Activated CD4-positive, CD25-positive, alpha-beta regulatory T cell treated with anti-CD3 and anti-CD28 coated beads, Interleukin-2, amount 50 U/mL, for 24 hours (primary cell): ENCODE measurements at regions not wholly inside any gene's neighbourhood (a gene's known extent, or its start where the extent isn't known, plus 50 kb on each side); places are given as distances from the start of the nearest gene placed in this dataset.
"Not testable (repeated sequence)": the region's sequence is repeated elsewhere in the genome, so short reads cannot be mapped to it uniquely, and the experiment has no call there.

Source experiments
- ATAC-seq, 2 donors: fragments of 150-1000 bp; cut with Tn5 transposase; one replicate each; pipeline ENCODE4 v1.10.0; 2021; ENCODE audit warnings: mild to moderate bottlenecking in 1 of 2, moderate library complexity in 1 of 2

DNA sequence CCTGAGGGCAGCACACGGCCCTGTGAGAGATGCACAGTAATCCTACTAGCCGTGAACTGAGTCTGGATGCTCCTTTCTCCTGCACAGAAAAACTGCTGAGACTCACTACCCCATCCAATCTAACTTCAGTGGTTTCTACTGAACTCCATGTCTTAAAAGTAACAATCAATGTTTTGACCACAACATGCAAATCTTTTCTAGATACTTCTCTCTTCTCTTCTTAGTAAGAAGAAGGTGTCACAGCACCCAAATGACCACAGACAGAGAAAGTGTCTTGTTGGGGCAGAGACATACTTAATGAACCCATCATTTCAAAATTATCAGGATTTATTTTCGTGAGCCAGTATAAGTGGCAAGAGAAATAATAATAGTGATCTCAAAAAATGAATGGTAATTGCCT, 285.8 kb upstream of the MEF2C start:
- no peak for ATAC-seq

DNA sequence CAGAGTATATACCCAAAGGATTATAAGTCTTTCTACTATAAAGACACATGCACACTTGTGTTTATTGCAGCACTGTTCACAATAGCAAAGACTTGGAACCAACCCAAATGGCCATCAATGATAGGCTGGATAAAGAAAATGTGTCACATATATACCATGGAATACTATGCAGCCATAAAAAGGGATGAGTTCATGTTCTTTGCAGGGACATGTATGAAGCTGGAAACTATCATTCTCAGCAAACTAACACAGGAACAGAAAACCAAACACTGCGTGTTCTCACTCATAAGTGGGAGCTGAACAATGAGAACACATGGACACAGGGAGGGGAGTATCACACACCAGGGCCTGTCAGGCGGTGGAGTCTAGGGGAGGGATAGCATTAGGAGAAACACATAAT, 281.7 kb upstream of the MEF2C start:
- not testable (repeated sequence) for ATAC-seq

DNA sequence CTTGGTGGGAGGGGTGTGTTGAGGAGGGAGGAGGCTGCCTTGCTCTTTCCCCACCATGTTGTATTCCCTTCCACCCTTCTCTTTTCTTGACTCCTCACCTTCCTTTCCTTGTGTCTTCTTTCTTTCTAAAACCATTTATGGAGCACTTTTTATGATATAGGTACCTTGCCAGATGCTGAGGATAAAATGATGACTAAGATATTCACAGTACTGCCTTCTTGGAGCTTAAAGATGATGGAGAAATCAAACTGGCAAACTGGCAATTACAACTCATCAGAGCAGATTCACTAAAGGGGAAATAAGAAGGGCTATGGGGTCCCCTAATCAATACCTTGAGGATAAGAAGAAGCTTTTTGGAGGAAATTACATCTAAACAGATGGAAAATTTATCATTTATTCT, 273.2 kb upstream of the MEF2C start:
- no peak for ATAC-seq

DNA sequence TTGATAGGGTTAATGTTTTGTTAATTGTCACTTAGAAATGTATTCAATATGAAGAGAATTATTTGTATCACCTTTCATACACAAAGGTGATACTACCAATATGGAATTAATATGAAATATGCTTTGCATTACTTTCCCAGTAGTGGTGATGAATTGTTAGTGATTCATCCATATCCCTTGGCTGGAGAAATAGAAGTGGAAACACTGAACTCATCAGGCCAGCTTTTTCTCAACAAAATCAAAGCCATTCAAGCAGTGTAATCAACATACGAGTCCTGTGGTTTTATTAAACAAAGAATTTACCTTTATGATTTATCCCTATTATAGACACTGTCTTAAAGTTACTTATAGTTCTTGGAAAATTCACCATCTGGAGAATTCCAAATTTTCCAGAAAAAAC, 264.0 kb upstream of the MEF2C start:
- no peak for ATAC-seq

DNA sequence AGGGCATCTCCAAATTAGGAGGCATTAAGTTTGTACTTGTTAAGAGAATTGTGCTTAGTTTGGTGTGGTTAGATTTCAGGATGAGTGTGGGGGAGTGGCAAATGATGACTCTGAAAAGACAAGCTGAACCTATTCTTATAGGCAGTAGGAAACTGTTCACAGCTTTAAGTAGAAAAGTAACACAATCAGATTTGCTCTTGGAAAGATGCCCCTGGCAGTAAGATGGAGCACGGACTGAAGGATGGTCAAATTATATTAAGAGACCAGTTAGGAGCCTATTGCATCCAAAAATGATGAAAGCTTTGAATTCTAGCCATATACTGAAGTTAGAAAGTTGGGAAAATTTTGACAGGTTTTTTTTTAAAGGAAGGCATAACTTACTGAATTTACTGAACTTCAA, 254.2 kb upstream of the MEF2C start:
- no peak for ATAC-seq

DNA sequence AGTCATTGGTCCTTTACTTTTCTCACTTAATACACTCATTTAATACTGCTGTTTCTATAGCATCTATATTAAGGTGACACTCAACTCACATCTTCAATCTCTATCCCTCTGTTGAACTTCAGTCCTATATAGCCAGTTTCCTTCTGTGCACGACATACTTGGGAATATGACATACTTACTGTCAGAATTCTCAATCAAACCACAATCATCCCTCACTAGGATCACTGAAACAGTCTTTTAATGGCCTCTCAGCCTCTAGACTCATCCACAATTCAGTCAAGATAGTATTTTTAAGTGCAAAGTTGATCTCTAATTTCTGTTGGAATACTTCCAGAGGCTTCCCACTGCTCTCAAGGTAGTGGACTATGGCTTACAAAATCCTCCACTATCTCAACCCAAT, 251.0 kb upstream of the MEF2C start:
- no peak for ATAC-seq

DNA sequence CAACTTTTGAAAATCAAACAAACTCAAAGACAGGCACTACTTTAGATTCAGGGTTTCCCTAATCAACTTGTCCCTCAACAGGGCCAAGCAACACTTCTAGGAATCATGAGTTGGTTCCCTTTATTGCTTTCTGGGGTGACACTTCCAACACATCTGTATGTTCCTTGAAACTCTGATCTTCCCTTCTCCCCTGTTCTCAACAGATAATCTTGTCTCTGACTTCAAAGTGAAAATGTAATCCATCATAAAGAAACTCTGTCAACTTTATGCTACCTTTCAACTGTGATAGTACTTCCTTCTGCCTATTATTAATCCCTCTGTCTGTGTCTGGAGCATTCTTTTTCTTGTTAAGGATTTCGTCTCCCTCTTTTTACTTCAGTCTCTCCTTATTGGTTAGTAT, 250.1 kb upstream of the MEF2C start:
- ATAC-seq = no peak

DNA sequence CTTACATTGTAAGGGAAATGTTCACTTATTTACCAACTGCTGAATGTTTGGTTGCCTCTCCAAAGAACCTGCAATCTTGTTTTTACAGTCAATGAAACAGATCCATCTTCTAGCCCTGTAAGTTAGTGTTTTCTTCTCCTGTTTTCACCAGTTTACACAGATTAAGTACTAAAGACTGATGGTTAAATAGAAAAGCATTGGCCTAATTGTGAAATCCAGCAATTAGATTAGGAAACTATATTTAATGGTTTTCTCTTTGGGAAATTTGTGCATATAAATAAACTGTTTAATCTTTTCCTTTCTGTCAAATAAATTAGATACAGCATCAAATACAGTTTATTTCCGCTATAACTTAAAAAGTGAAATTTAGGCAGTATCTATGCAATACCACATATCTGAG, 247.9 kb upstream of the MEF2C start:
- no peak for ATAC-seq

DNA sequence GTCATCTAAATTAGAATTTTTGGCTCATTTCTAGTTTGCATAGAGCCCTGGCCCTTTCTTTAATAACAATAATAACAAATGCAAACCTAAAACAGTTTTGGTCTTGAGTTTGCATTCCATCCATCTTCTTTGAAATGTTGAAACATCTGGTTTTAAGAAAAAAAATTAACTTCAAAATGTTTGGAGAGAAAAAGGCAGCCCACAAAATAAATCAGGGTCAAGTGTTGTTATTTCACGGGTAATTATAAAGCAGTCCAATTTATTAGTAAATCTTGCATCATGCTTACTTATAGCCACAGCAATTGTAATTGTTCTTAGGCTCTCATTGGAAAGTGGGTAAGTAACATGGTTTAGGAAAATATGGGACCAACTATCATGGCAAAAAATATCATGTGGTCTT, 247.0 kb upstream of the MEF2C start:
- no peak for ATAC-seq

DNA sequence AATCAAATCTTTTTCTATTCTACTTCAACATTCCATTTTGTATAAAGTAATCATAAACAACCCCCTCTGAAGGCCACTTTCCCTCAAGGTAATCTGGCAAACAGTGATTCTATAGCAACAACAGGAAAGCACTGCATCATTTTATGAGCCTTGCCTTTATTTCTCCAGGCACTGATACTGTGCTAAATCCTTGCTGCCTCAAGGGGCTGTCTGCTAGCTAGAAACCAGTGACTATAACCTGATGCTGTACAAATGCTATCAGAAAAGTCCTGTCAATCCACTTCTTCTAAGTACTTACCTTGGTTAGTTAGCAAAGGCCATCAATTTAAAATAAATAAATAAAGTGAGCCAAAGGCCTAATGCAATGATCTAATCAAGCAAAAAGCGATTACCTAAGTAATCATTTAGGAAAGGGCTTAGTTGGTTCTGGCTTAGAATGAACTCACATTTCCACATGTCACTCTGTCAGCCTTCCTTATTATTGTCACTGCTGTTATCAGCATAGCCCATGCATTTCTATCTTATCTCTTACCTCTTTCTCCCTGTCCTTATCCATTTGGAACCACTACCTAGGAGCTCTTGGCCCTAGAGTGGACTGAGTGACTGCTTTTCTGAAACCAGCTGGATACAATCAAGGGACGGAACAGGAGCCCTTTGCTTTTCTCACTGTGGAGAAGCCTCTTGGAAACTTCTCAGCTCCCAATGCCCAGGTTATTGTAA, 246.1 kb upstream of the MEF2C start:
- ATAC-seq = no peak

DNA sequence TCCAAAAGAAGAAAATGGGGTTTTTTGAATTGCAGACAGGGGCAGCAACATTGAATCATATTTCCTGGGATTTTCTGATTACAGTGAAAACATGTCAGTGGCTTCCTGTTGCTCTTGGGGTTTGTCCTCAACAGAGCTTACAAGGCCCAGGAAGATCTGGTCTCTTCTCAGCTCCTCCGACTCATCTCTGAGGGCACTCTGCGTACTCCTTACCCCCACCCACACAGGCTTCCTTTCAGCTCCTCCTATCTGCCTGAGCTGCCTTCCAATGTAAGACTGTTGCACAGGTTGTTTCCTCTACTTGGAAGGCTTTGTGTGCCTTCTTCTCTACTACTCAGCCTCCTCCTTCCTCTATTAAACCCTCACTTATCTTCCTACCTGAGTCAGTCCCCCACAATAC, 245.1 kb upstream of the MEF2C start:
- no peak for ATAC-seq

DNA sequence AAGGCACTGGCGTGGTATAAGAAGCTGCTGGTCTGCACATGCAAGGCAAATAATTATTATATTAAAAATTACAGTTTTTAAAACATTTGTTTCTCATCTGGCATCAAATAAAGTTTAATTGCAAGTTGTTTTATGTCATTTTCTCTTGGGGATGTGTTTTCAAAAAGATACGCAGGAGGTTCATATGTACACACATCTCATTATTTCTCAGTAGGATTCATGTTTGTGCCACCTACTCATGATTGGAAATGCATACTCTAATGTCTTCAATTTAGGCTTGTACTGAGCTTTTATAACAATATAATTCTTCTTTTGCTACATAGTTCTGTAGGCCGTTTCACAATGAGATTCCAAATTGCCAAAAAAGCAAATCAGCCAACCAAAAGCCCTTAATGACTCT, 244.2 kb upstream of the MEF2C start:
- no peak for ATAC-seq

DNA sequence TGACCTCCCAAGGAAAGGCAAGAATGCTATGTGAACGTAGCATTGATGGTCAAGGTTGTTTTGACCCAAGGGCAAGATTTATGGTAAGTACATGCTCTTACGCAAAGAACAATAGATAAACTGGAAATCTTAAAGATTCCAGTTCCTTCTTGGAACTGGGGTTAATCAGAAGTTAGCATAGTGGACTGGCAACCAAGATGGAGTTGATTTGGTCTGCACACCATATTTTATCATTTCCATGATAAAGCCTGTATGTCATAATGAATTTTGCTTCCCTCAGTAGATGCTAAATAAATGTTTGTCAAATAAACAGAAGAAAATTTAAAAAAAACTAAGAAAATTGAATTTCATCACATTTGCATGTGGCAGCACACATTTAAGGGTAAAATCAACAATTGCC, 242.4 kb upstream of the MEF2C start:
- no peak for ATAC-seq

DNA sequence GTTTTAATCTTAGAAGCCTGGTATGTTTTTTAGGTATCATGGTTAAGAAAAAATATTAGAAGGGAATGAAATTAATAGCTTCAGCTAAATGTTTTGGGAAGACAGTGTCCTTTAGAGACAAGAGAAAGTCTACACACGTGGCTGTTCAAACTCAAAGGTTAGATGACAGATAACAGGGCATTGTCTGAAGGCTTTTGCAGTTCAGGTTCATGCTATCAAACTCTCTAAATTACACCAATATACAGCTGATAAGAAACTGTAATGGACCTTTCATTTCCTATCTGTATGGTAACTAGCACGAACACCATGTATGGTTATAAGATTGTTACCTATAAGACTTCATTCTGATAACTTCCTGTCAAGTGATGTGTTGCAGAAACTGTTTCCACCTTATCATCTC, 240.6 kb upstream of the MEF2C start:
- ATAC-seq = no peak

DNA sequence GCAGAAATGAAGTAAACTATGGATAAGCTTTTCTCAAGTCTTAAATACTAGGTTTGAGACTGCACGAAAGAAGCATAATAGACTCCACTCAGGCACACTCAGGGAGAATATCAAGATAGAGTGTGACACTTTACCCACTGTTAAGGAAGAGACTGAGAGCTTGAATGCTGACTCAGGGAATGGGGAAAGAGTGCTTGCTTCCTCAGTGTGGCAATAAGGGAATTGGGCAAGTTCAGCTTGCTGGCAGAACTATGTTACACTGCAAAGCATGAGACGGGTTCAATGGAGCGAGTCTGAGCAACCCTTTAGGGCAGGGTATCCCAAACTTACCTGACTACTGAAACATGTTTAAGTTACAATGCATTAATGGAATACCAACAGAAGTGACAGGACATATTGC, 237.7 kb upstream of the MEF2C start:
- no peak for ATAC-seq

DNA sequence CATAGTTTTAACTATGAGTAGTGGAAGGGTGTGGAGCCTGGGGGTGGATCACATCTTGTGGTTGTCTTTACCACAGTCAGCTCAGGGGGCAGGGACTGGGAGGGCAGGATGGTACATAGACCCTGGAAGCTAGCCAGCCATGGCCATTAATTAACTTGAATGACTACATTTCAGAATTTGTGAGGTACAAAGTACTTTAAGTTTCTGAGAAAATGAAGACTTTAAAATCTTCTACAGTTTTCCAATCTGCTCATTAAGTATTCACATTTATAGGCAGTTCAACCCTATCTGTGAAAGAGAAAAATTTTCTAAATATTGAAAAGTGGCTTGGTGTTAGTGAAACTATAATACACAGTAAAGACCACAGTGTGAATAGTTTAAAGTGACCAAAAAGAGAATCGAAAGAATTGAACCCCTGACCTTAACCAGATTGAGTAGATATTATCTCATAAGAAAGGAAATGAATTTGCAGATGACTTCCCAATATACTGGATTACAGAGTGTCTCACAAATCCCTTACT, 234.2 kb upstream of the MEF2C start:
- no peak for ATAC-seq

DNA sequence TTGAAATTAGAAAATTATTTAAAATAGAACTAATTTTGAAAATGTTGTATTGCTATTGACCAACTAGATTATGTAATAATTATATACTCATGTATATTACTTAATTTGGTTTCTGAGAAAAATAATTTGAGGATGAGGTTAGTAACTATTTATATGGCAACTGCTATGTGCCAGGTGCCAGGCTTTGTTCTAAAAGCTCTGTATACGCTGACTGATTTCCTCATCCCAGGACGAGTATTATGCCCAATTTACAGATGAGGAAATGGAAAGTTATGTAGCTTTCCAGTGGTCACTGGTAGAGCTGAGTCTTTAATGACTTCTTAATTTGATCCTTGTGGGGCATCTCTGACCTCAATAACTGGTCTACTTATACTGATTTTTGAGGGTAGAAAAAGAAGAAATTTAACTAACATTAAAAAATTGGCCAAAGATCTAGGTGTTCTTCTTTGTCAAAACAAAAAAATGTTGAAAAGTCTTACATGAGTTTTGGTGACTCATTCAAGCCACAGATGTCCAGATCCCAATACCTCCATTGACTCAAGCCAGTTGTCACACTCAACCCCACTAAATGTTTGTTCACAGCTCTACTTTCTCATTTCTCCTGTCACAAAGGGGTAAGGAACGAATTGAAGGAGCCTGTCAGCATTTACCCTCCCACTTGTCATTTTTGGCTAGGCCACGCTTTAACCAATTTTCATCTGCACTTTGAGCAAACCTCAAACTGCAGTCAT, 228.1 kb upstream of the MEF2C start:
- ATAC-seq = no peak

DNA sequence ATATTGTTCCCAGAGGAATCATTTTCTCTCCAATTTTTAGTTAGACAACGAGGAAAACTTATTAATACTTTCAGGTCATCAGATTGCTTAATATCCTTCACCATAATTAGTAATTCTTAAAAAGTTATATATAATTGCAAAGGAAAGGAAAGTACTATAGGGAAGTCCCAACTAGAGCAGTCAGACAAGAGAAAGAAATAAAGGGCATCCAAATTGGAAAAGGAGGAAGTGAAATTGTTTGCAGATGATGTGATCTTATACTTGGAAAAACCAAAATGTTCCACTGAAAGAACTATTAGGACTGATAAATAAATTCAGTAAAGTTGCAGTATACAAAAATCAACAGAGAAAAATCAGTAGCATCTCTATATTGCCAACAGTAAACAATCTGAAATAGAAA, 223.5 kb upstream of the MEF2C start:
- ATAC-seq = no peak

DNA sequence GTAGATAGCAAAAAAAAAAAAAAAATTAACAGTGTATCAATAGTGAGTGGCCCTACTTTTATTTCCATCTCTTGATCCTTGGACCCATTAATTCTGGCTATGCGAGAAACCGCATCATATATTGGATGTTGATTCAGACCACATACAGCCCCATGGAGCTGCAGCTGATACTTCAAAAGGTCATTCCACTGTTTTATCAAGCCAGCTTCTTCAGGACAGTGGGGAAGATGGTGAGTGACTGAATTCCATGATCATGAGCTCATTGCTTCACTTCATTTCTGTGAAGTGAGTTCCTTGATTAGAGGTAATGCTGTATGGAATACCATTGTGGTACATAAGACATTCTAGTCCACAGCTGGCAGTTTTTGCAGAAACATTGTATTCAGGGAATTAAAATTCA, 222.9 kb upstream of the MEF2C start:
- ATAC-seq = no peak

DNA sequence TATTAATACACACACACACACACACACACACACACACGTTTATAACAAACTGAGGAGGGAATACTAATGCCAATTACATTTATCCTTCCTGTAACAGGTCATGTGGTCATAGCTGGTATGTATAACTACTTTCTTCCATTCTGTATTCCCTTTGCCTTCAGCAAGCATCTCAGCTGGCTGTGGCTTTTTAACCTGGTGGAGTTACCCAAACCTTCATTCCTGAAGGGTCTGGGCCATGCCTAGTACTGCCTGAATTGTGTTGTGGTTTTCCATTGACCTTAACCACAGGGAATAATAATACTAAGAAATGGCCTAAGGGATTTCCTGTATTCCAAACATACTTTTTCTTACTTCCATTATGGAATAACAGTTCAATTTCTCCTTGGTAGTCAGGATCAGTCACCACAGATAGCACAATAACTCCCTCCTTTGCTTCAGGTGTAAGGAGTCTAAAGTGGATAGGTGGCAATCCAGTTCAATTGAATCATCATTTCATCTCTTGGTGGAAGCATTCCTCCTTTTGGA, 222.2 kb upstream of the MEF2C start:
- no peak for ATAC-seq

DNA sequence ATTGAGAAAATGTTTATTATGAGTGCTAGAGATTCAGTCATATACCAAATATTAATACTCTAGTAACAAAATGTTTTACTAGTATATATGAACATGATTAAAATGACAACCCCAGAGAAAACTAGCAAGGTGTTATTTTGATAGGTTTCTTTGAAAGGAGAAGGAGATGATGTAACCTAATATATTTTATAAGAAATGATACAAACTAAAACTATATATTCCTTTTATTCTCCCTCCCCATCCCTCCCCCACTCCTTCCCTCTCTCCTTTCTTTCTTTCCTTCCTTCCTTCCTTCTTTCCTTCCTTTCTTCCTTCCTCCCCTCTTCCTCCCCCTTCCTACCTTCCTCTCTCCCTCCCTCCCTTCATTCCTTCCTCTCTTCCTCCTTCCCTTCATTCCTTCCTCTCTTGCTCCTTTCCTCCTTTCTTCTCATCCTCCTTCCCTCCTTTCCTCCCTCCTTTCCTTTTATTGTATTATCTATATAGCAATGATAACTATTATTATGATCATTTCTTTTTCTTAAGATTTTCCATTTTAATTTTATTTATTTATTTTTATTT, 215.3 kb upstream of the MEF2C start:
- no peak for ATAC-seq

DNA sequence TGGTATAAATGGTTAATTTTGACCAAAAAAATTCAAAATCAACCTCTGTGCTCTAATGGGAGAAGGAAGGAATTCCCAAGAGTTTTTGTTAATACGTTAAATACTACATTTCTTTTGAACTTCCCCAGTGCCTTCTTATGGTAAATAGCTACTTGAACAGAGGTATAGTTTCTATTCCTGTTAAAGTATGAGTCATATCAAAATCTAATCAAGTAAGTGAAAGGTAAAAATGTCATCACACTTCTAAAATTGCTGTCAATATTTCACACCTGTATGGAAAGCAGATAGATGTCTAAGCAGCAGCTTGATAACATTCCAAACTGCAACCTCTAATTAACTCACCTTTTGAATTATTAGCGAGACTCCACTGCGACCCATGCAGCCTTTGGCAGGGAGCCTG, 214.1 kb upstream of the MEF2C start:
- no peak for ATAC-seq

DNA sequence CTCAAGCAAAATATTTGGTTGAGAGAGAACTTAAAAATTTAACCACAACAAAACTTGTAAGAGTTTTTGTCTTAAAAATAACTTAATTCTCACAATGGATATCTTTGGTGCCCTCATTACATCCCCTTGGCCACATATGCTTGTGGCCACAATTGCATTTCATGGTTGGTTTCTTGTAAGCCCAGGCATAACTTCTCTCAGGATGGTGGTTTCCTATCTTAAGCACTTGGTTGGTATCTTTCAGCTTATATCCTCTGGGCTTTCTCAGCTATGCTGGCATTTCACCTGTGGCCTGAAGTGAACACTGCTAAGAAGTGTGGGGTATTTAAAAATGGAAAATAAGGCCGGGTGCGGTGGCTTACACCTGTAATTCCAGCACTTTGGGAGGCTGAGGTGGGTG, 212.4 kb upstream of the MEF2C start:
- no peak for ATAC-seq

DNA sequence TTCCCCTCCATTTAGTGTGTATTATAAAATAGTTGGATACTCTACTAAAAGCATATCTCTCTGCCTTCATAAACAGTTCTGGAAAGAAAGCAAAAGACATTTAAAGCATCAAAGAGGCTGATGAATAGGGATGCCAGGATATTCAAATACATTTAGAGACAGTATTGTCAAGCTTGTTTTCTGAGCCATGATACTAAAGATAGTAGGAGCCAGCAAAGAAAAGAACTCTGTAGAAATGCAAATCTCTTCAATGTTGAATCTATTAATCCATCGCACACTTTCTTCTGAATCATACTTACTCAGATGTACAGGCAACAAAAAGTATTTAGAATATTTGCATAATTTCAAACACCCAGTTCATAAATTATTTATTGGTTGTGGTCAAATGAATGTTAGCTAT, 207.1 kb upstream of the MEF2C start:
- ATAC-seq = no peak
